Neural crest cell (in vitro differentiated cells): ENCODE measurements at regions not wholly inside any gene's neighbourhood (a gene's known extent, or its start where the extent isn't known, plus 50 kb on each side); places are given as distances from the start of the nearest gene placed in this dataset.

Experiments used
- DNase-seq: peaks from one replicate; pipeline ENCODE4 v3.0.0; 2021; ENCODE audit warnings: low read depth, mixed read lengths, low spot score
- H3K27ac Mint-ChIP-seq: one replicate; pipeline ENCODE4 v1.8.0; 2021; ENCODE audit warnings: mild to moderate bottlenecking, mixed read lengths; ENCODE audit not compliant: unreplicated experiment
- H3K27me3 Mint-ChIP-seq: 2 replicates; pipeline ENCODE4 v1.8.0; 2021; ENCODE audit warnings: low read depth, mild to moderate bottlenecking, mixed read lengths
- H3K36me3 Mint-ChIP-seq: 2 replicates; pipeline ENCODE4 v1.8.0; 2021; ENCODE audit warnings: low read depth, mild to moderate bottlenecking, mixed read lengths
- H3K4me1 Mint-ChIP-seq: 2 replicates; pipeline ENCODE4 v1.8.0; 2021; ENCODE audit warnings: mixed read lengths
- H3K4me3 Mint-ChIP-seq: one replicate; pipeline ENCODE4 v1.8.0; 2021; ENCODE audit warnings: mild to moderate bottlenecking, mixed read lengths
- H3K9me3 Mint-ChIP-seq: 2 replicates; pipeline ENCODE4 v1.8.0; 2021; ENCODE audit warnings: mixed read lengths
- TF ChIP-seq, protein P1 (sequence below): fragments of 200-600 bp; sonication (generic); conservative IDR thresholded peaks from 2 replicates; pipeline ENCODE4 v1.5.0; 2021; ENCODE audit warnings: antibody characterized with exemption, mild to moderate bottlenecking

DNA sequence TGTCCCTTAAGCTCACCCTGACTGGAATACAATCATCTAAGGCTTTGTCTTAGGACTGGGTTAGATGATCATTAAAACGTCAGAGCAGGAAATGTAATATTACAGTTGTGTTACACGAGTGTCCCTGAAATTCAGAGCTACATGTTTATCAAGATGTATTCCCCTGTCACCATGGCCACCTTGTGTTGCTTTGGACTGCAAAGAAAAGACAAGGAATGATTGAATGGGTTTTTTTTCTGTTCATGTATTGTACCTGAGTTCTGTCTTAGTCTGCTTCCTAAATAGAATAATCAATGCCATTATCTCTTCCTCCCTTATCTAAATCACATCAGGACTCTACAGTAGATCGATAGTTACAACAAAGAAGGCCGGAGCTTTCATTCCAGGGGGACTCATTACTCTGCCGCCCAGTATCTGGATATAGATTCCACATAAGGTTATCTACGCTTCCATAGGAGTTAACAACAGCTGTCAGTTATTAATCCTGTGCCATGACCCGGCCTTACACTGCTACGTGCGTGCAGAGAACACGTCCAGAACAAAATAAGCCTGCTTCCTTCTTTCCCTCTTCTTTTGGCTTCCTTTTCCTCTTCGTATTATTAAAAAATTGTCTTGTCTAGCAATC, 274.1 kb upstream of the SASH1 start:
- TF ChIP-seq, protein P1, sequence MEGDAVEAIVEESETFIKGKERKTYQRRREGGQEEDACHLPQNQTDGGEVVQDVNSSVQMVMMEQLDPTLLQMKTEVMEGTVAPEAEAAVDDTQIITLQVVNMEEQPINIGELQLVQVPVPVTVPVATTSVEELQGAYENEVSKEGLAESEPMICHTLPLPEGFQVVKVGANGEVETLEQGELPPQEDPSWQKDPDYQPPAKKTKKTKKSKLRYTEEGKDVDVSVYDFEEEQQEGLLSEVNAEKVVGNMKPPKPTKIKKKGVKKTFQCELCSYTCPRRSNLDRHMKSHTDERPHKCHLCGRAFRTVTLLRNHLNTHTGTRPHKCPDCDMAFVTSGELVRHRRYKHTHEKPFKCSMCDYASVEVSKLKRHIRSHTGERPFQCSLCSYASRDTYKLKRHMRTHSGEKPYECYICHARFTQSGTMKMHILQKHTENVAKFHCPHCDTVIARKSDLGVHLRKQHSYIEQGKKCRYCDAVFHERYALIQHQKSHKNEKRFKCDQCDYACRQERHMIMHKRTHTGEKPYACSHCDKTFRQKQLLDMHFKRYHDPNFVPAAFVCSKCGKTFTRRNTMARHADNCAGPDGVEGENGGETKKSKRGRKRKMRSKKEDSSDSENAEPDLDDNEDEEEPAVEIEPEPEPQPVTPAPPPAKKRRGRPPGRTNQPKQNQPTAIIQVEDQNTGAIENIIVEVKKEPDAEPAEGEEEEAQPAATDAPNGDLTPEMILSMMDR, result no peak
- no peak overlapping the region for H3K4me3 Mint-ChIP-seq
- no peaks in the 10 kb centered on the region for H3K27me3 Mint-ChIP-seq
- H3K4me1 Mint-ChIP-seq, result no peaks in the 10 kb centered on the region
- DNase-seq, result no peak
- no peak overlapping the region for H3K27ac Mint-ChIP-seq
- peaks cover 10% of the 10 kb centered on the region for H3K9me3 Mint-ChIP-seq
- H3K36me3 Mint-ChIP-seq, result peaks cover 2% of the 10 kb centered on the region

DNA sequence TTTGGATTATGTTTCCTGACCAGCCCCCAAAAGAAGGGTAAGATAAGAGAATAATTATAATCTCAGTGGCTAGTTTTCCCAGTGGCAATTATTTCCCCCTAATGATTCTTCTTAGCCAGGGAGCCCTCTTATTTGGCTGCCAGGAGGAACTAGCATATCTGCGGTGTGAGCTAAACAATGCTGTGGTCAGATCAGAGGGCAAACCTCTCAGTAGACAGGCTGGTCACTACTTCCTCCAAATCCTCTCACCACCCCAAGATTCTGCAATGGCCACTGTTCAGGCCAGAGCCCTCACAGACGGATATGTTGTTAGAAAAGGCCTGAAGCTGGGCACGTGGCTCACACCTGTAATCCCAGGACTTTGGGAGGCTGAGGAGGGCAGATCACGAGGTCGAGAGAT, 273.4 kb upstream of the SASH1 start:
- peak overlapping the region; percentile 10 for H3K27ac Mint-ChIP-seq
- H3K4me1 Mint-ChIP-seq, result no peaks in the 10 kb centered on the region
- no peak for DNase-seq
- H3K36me3 Mint-ChIP-seq, result no peaks in the 10 kb centered on the region
- TF ChIP-seq, protein P1, result no peak
- no peak overlapping the region for H3K4me3 Mint-ChIP-seq
- H3K27me3 Mint-ChIP-seq, result no peaks in the 10 kb centered on the region
- peaks cover 6% of the 10 kb centered on the region for H3K9me3 Mint-ChIP-seq

DNA sequence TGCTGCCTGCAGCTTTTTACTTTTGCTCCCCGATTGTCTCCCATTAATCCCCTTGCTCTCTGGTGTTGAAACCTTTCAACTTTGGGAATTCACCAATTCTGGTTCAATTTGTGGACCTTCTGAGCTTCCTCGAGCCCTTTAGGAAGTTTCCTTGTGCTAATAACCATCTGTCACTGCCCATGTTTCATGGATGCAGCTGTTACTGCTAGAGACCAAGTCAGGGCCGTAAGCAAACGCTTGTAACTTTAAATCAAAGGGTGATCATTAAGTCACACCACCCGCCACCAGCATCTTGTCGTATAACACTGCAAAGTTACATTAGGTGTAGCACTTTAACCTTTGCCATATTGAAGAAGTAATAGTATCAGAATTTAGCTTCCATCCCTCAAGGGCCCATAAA, 268.3 kb upstream of the SASH1 start:
- DNase-seq, result no peak
- Mint-ChIP-seq H3K27me3 (no peaks in the 10 kb centered on the region), H3K4me3 (no peak overlapping the region), H3K9me3 (peaks cover 6% of the 10 kb centered on the region), H3K36me3 (no peaks in the 10 kb centered on the region), H3K4me1 (peaks cover 5% of the 10 kb centered on the region), H3K27ac (no peak overlapping the region)
- TF ChIP-seq, protein P1, result no peak

DNA sequence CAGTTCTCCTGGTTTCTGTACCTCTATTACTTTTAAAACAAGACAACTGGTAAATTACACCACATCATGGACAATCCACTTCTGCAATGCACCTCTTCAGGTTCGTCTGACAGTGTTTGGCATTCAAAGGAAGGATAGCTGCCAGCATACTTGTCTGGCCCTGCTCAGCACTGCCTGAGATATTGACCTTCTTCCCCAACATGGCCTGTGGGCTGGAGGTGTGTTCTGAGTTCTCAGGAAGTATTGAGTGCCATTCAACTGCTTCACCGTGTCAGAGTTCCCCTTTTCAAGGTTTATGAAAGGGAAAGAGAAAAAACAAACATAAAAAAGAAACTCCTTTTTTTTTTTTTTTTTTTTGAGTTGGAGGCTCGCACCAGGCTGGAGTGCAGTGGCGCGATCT, 267.9 kb upstream of the SASH1 start:
- peaks cover 5% of the 10 kb centered on the region for H3K4me1 Mint-ChIP-seq

DNA sequence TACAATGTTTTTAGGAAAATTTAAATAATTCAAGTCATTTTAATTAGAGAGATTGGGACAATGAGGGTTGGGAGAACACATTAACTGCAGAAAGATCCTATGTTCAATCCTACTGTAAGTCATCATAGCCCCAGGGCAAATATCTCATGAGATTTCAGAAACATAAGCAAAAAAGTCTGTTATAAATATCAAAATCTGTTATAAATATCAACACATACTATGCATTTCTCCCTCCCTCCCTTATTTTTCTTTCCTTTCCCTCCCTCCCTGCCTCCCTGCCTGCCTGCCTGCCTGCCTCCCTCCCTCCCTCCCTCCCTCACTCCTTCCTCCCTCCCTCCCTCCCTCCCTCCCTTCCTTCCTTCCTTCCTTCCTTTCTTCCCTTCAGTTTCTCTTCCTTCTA, 267.3 kb upstream of the SASH1 start:
- Mint-ChIP-seq H3K4me1 (peaks cover 5% of the 10 kb centered on the region), H3K4me3 (no peak overlapping the region), H3K36me3 (no peaks in the 10 kb centered on the region), H3K27ac (no peak overlapping the region), H3K9me3 (peaks cover 5% of the 10 kb centered on the region), H3K27me3 (no peaks in the 10 kb centered on the region)
- TF ChIP-seq, protein P1, result no peak
- DNase-seq, result no peak

More for the DNA sequence above, 267.9 kb upstream of the SASH1 start:
- H3K9me3 Mint-ChIP-seq, result peaks cover 6% of the 10 kb centered on the region
- H3K4me3 Mint-ChIP-seq, result no peak overlapping the region
- H3K36me3 Mint-ChIP-seq, result no peaks in the 10 kb centered on the region
- no peak for DNase-seq
- no peaks in the 10 kb centered on the region for H3K27me3 Mint-ChIP-seq
- H3K27ac Mint-ChIP-seq, result no peak overlapping the region
- TF ChIP-seq, protein P1, result no peak
